Transverse colon (tissue), 4 donors: ENCODE measurements at regions not wholly inside any gene's neighbourhood (a gene's known extent, or its start where the extent isn't known, plus 50 kb on each side); places are given as distances from the start of the nearest gene placed in this dataset.

ENCODE experiments used
- DNase-seq: peaks from one replicate; pipeline ENCODE4 v3.0.0-alpha.2; 2019
- H3K27ac ChIP-seq, 4 donors: fragments of 200-600 bp; sonication (generic); 2 replicates each; pipeline ENCODE4 v1.5.1; 2016 to 2018; ENCODE audit warnings: inconsistent platforms in 4 of 4
- H3K27me3 ChIP-seq: fragments of 200-600 bp; sonication (generic); 2 replicates; pipeline ENCODE4 v1.5.1; 2017; ENCODE audit warnings: inconsistent platforms
- H3K36me3 ChIP-seq, 4 donors: fragments of 200-600 bp; sonication (generic); 2 replicates each; pipeline ENCODE4 v1.5.1; 2017 to 2019; ENCODE audit warnings: inconsistent platforms in 4 of 4
- H3K4me1 ChIP-seq, 4 donors: fragments of 200-600 bp; sonication (generic); 2 replicates each; pipeline ENCODE4 v1.5.1; 2017 to 2020; ENCODE audit warnings: inconsistent platforms in 4 of 4
- H3K4me3 ChIP-seq, 4 donors: fragments of 200-600 bp; sonication (generic); 1 replicate in 1 of 4; 2 replicates in 3 of 4; pipeline versions ENCODE4 v1.5.1 to v1.6.1; 2017 to 2019; ENCODE audit warnings: inconsistent platforms in 4 of 4
- H3K9me3 ChIP-seq, 2 donors: fragments of 200-600 bp; sonication (generic); 2 replicates each; pipeline ENCODE4 v1.5.1; 2017 to 2019; ENCODE audit warnings: inconsistent platforms in 2 of 2
- CTCF ChIP-seq, 5 experiments: fragments of 200-600 bp in 3 of 5; fragments of 450-650 bp in 2 of 5; sonication (generic) in 3 of 5; IDR thresholded peaks; 1 replicate in 2 of 5; 2 replicates in 3 of 5; pipeline ENCODE4 v1.5.1; 2016 to 2017; ENCODE audit warnings: antibody characterized with exemption in 5 of 5, inconsistent platforms in 3 of 5, mild to moderate bottlenecking in 2 of 5, moderate library complexity in 1 of 5
- EP300 ChIP-seq: sonication (generic); formaldehyde crosslinking; IDR thresholded peaks from one replicate; pipeline ENCODE4 v1.6.1; 2017; ENCODE audit warnings: antibody characterized with exemption, low read depth
- POLR2A ChIP-seq: fragments of 450-650 bp; IDR thresholded peaks from one replicate; pipeline ENCODE4 v1.6.1; 2016; ENCODE audit warnings: antibody characterized with exemption, mild to moderate bottlenecking, moderate library complexity
- POLR2AphosphoS5 ChIP-seq, 3 donors: sonication (generic); formaldehyde crosslinking; IDR thresholded peaks; one replicate each; pipeline ENCODE4 v1.6.1; 2016; ENCODE audit warnings: antibody characterized with exemption in 3 of 3
- WGBS, 2 donors: methylation state at CpG; one replicate each; pipeline ENCODE4 v1.1.5; 2018; ENCODE audit warnings: low coverage in 1 of 2; 5-methylcytosine and 5-hydroxymethylcytosine counted together
- in situ Hi-C, 4 donors: fragments of 200-750 bp; cut with MboI; loops; one replicate each; pipeline versions ENCODE4 v1.15.0 to v1.15.1; 2017; ENCODE audit warnings: low sequenced_read_pairs in 3 of 4, low pct_ligation_motif_present in 1 of 4, low pct_unique_long_range_greater_than_20kb in 1 of 4
- intact Hi-C: fragments of 100-400 bp; cut with DNase I; formaldehyde crosslinking; loops from one replicate; pipeline ENCODE4 v1.15.1; 2023; ENCODE audit warnings: low total_unique reads

DNA sequence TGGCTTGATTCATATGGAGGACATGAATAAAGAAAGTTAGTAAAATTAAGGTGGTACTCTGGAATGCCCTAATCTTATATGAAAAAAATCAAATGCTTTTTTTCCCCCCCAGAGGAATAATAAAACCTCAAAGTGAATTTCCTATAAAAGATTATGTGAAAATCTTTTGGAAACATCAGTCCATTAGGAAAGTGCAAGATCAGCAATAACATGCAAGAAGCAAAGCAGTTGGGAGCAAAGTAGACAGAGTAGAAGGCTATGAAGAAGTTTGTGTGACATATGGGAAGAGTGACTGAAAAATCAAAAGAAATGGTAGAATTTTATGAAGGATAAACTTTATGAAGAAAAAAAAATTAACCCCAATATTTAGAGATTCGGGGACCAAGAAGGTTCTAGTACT is 998.0 kb upstream of the EPHA7 start:
- in situ Hi-C loops (no loop called here), intact Hi-C loops (no loop called here)
- no peaks in the 10 kb centered on the region for H3K9me3 ChIP-seq
- H3K27me3 ChIP-seq, result no peaks in the 10 kb centered on the region
- 67 to 78% methylated on average over 1 of the region's 1 CpG for WGBS, 2 donors
- no peak overlapping the region for H3K4me3 ChIP-seq
- no peak overlapping the region for H3K27ac ChIP-seq
- DNase-seq, result no peak
- TF ChIP-seq POLR2A (no peak), EP300 (no peak), CTCF (IDR thresholded peaks at IDR 0.05) (no peak), POLR2AphosphoS5 (IDR thresholded peaks at IDR 0.05) (no peak)
- no peaks in the 10 kb centered on the region for H3K4me1 ChIP-seq
- no peaks in the 10 kb centered on the region for H3K36me3 ChIP-seq

DNA sequence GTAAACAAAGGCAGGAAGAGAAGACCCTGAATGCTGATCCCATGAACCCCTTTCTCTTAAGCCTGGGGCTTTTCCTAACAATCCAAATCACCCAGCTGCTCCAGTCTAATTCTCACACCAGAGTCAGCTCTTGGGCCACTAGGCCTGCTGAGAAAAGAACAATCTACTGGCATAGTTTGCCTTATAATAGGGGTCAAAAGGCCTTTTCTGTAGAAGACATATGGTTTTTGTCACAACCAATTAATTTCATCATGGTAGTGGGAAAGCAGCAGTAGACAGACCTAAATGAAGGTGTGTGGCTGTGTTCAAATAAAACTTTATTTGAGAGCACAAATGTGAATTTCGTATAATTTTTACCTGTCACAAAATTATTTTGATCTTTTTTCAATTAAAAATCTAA is 994.7 kb upstream of the EPHA7 start:
- no peaks in the 10 kb centered on the region for H3K36me3 ChIP-seq
- intact Hi-C loops, result no loop called here
- in situ Hi-C loops, result no loop called here
- no peak overlapping the region for H3K27ac ChIP-seq
- no peak for DNase-seq
- TF ChIP-seq POLR2AphosphoS5 (IDR thresholded peaks at IDR 0.05), result no peak
- no peak for TF ChIP-seq POLR2A
- no peak for TF ChIP-seq EP300
- TF ChIP-seq CTCF (IDR thresholded peaks at IDR 0.05), result no peak
- H3K4me3 ChIP-seq, result no peak overlapping the region
- WGBS, 2 donors, result 66 to 80% methylated on average over 1 of the region's 1 CpG
- no peaks in the 10 kb centered on the region for H3K4me1 ChIP-seq
- H3K9me3 ChIP-seq, result no peaks in the 10 kb centered on the region
- no peaks in the 10 kb centered on the region for H3K27me3 ChIP-seq

- Histone ChIP-seq H3K27me3 (no peaks in the 10 kb centered on the region), H3K36me3 (no peaks in the 10 kb centered on the region), H3K27ac (no peak overlapping the region), H3K4me1 (no peaks in the 10 kb centered on the region), H3K9me3 (no peaks in the 10 kb centered on the region), H3K4me3 (no peak overlapping the region)
- 32 to 38% methylated on average over 3 of the region's 3 CpGs for WGBS, 2 donors
- TF ChIP-seq POLR2A (no peak), CTCF (IDR thresholded peaks at IDR 0.05) (no peak), EP300 (no peak), POLR2AphosphoS5 (IDR thresholded peaks at IDR 0.05) (no peak)
- intact Hi-C loops (no loop called here), in situ Hi-C loops (no loop called here)
- DNase-seq, result no peak
These were observed 982.0 kb upstream of the EPHA7 start for GRCh38 chr6:94401311-94401710.

GRCh38 chr6:94394822-94395221 is 975.5 kb upstream of the EPHA7 start:
- in situ Hi-C loops, result no loop called here
- no peaks in the 10 kb centered on the region for H3K36me3 ChIP-seq
- TF ChIP-seq POLR2AphosphoS5 (IDR thresholded peaks at IDR 0.05) (no peak), POLR2A (no peak), EP300 (no peak), CTCF (IDR thresholded peaks at IDR 0.05) (no peak)

More at GRCh38 chr6:94394822-94395221, 975.5 kb upstream of the EPHA7 start:
- no peak for DNase-seq
- intact Hi-C loops, result no loop called here
- Histone ChIP-seq H3K4me3 (no peak overlapping the region), H3K27me3 (no peaks in the 10 kb centered on the region), H3K27ac (no peak overlapping the region), H3K9me3 (no peaks in the 10 kb centered on the region), H3K4me1 (no peaks in the 10 kb centered on the region)
- 83 to 90% methylated on average over 2 of the region's 2 CpGs for WGBS, 2 donors
